NK-92 treated with Interleukin-12 subunit alpha and Interleukin-12 subunit beta, amount 100 ng/mL, for 24 hours (cell line): ENCODE measurements at regions not wholly inside any gene's neighbourhood (a gene's known extent, or its start where the extent isn't known, plus 50 kb on each side); places are given as distances from the start of the nearest gene placed in this dataset.

Experiments
- DNase-seq: peaks from one replicate; lab custom pipeline; 2025; lab: John Stamatoyannopoulos, UW

GRCh38 chr5:58255970-58256369 is 203.9 kb downstream of the PLK2 start:
- DNase-seq: no peak

GRCh38 chr5:58255386-58255785 is 204.5 kb downstream of the PLK2 start:
- DNase-seq: no peak

- no peak for DNase-seq
These were observed 211.7 kb downstream of the PLK2 start for GRCh38 chr5:58248221-58248620.

- DNase-seq: no peak
These were observed 213.4 kb downstream of the PLK2 start for GRCh38 chr5:58246461-58246944.

- no peak for DNase-seq
These were observed 214.4 kb downstream of the PLK2 start for GRCh38 chr5:58245476-58245840.

GRCh38 chr5:58244819-58245475 is 214.9 kb downstream of the PLK2 start:
- no peak for DNase-seq

- no peak for DNase-seq
These were observed 218.5 kb downstream of the PLK2 start for GRCh38 chr5:58241389-58241788.

GRCh38 chr5:58240322-58240721 is 219.6 kb downstream of the PLK2 start:
- DNase-seq: no peak

GRCh38 chr5:58239731-58240130 is 220.2 kb downstream of the PLK2 start:
- no peak for DNase-seq

- DNase-seq: no peak
These were observed 220.8 kb downstream of the PLK2 start for GRCh38 chr5:58239045-58239444.

- no peak for DNase-seq
These were observed 223.4 kb downstream of the PLK2 start for GRCh38 chr5:58236498-58236897.

- no peak for DNase-seq
These were observed 224.6 kb downstream of the PLK2 start for GRCh38 chr5:58235299-58235698.

- no peak for DNase-seq
These were observed 227.8 kb downstream of the PLK2 start for GRCh38 chr5:58232130-58232529.

GRCh38 chr5:58231041-58231440 is 228.8 kb downstream of the PLK2 start:
- no peak for DNase-seq

GRCh38 chr5:58228896-58229295 is 231.0 kb downstream of the PLK2 start:
- no peak for DNase-seq

GRCh38 chr5:58227858-58228257 is 232.0 kb downstream of the PLK2 start:
- DNase-seq: no peak

- no peak for DNase-seq
These were observed 235.2 kb downstream of the PLK2 start for GRCh38 chr5:58224661-58225060.

GRCh38 chr5:58224221-58224620 is 235.7 kb downstream of the PLK2 start:
- no peak for DNase-seq

GRCh38 chr5:58215364-58215763 is 244.5 kb downstream of the PLK2 start:
- no peak for DNase-seq

GRCh38 chr5:58211441-58211840 is 248.4 kb downstream of the PLK2 start:
- DNase-seq: no peak

GRCh38 chr5:58208674-58209073 is 251.2 kb downstream of the PLK2 start:
- no peak for DNase-seq

GRCh38 chr5:58207076-58207475 is 252.8 kb downstream of the PLK2 start:
- DNase-seq: no peak

- DNase-seq: no peak
These were observed 254.9 kb downstream of the PLK2 start for GRCh38 chr5:58204966-58205365.

- DNase-seq: no peak
These were observed 256.9 kb downstream of the PLK2 start for GRCh38 chr5:58202941-58203444.
